ENCODE measurements at regions not wholly inside any gene's neighbourhood (a gene's known extent, or its start where the extent isn't known, plus 50 kb on each side); places are given as distances from the start of the nearest gene placed in this dataset.

GRCh38 chr14:34078117-34078743 lies 127.4 kb upstream of the EGLN3 start:
- TF ChIP-seq, protein P1, sequence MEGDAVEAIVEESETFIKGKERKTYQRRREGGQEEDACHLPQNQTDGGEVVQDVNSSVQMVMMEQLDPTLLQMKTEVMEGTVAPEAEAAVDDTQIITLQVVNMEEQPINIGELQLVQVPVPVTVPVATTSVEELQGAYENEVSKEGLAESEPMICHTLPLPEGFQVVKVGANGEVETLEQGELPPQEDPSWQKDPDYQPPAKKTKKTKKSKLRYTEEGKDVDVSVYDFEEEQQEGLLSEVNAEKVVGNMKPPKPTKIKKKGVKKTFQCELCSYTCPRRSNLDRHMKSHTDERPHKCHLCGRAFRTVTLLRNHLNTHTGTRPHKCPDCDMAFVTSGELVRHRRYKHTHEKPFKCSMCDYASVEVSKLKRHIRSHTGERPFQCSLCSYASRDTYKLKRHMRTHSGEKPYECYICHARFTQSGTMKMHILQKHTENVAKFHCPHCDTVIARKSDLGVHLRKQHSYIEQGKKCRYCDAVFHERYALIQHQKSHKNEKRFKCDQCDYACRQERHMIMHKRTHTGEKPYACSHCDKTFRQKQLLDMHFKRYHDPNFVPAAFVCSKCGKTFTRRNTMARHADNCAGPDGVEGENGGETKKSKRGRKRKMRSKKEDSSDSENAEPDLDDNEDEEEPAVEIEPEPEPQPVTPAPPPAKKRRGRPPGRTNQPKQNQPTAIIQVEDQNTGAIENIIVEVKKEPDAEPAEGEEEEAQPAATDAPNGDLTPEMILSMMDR (IDR thresholded peaks at IDR 0.05), result no peak
- no peak for TF ChIP-seq POLR2A (IDR thresholded peaks at IDR 0.05)

Measured in heart left ventricle (tissue), 13 donors.